ENCODE measurements at regions not wholly inside any gene's neighbourhood (a gene's known extent, or its start where the extent isn't known, plus 50 kb on each side); places are given as distances from the start of the nearest gene placed in this dataset.
"Not testable (repeated sequence)": the region's sequence is repeated elsewhere in the genome, so short reads cannot be mapped to it uniquely, and the experiment has no call there.

GRCh38 chr13:57862879-57863278 lies 231.3 kb downstream of the PCDH17 start:
- Mint-ChIP-seq H3K4me3 (no peak overlapping the region), H3K27ac (no peak overlapping the region), H3K27me3 (no peaks in the 10 kb centered on the region), H3K9me3 (ENCODE audit: low read depth) (peaks cover 15% of the 10 kb centered on the region), H3K36me3 (no peaks in the 10 kb centered on the region), H3K4me1 (ENCODE audit: low read depth) (no peaks in the 10 kb centered on the region)

- Mint-ChIP-seq H3K36me3 (no peaks in the 10 kb centered on the region), H3K27ac (no peak overlapping the region)
These were observed 234.2 kb downstream of the PCDH17 start for GRCh38 chr13:57865600-57866294.

GRCh38 chr13:57874530-57874929 lies 243.0 kb downstream of the PCDH17 start:
- Mint-ChIP-seq H3K9me3 (ENCODE audit: low read depth) (peaks cover 24% of the 10 kb centered on the region), H3K27ac (no peak overlapping the region), H3K4me3 (no peak overlapping the region), H3K27me3 (no peaks in the 10 kb centered on the region), H3K4me1 (ENCODE audit: low read depth) (no peaks in the 10 kb centered on the region), H3K36me3 (no peaks in the 10 kb centered on the region)

More at GRCh38 chr13:57865600-57866294, 234.2 kb downstream of the PCDH17 start:
- no peak overlapping the region for H3K4me3 Mint-ChIP-seq
- H3K4me1 Mint-ChIP-seq (ENCODE audit: low read depth) = no peaks in the 10 kb centered on the region
- H3K27me3 Mint-ChIP-seq = no peaks in the 10 kb centered on the region
- H3K9me3 Mint-ChIP-seq (ENCODE audit: low read depth) = peaks cover 24% of the 10 kb centered on the region

- Mint-ChIP-seq H3K9me3 (ENCODE audit: low read depth) (peaks cover 9% of the 10 kb centered on the region), H3K4me3 (no peak overlapping the region), H3K4me1 (ENCODE audit: low read depth) (no peaks in the 10 kb centered on the region), H3K36me3 (no peaks in the 10 kb centered on the region), H3K27me3 (no peaks in the 10 kb centered on the region), H3K27ac (no peak overlapping the region)
These were observed 246.1 kb downstream of the PCDH17 start for GRCh38 chr13:57877601-57878000.

- Mint-ChIP-seq H3K9me3 (ENCODE audit: low read depth) (peaks cover 5% of the 10 kb centered on the region), H3K27ac (no peak overlapping the region), H3K27me3 (no peaks in the 10 kb centered on the region), H3K4me1 (ENCODE audit: low read depth) (no peaks in the 10 kb centered on the region), H3K4me3 (no peak overlapping the region), H3K36me3 (no peaks in the 10 kb centered on the region)
These were observed 246.7 kb downstream of the PCDH17 start for GRCh38 chr13:57878291-57878690.

GRCh38 chr13:57897225-57897624 lies 265.7 kb downstream of the PCDH17 start:
- no peaks in the 10 kb centered on the region for H3K4me1 Mint-ChIP-seq (ENCODE audit: low read depth)
- H3K27me3 Mint-ChIP-seq = no peaks in the 10 kb centered on the region
- H3K36me3 Mint-ChIP-seq = no peaks in the 10 kb centered on the region
- peaks cover 9% of the 10 kb centered on the region for H3K9me3 Mint-ChIP-seq (ENCODE audit: low read depth)
- H3K4me3 Mint-ChIP-seq = no peak overlapping the region
- no peak overlapping the region for H3K27ac Mint-ChIP-seq

- no peak overlapping the region for H3K27ac Mint-ChIP-seq
- no peaks in the 10 kb centered on the region for H3K27me3 Mint-ChIP-seq
These were observed 267.6 kb downstream of the PCDH17 start for GRCh38 chr13:57899096-57899495.

GRCh38 chr13:57909833-57910232 lies 278.3 kb downstream of the PCDH17 start:
- not testable (repeated sequence) for H3K27me3 Mint-ChIP-seq; H3K4me3 Mint-ChIP-seq; H3K36me3 Mint-ChIP-seq; H3K27ac Mint-ChIP-seq; H3K9me3 Mint-ChIP-seq (ENCODE audit: low read depth); H3K4me1 Mint-ChIP-seq (ENCODE audit: low read depth)

More at GRCh38 chr13:57899096-57899495, 267.6 kb downstream of the PCDH17 start:
- H3K4me3 Mint-ChIP-seq = no peak overlapping the region
- H3K36me3 Mint-ChIP-seq = no peaks in the 10 kb centered on the region
- H3K9me3 Mint-ChIP-seq (ENCODE audit: low read depth) = peaks cover 16% of the 10 kb centered on the region
- no peaks in the 10 kb centered on the region for H3K4me1 Mint-ChIP-seq (ENCODE audit: low read depth)

- Mint-ChIP-seq H3K9me3 (ENCODE audit: low read depth) (no peaks in the 10 kb centered on the region), H3K4me1 (ENCODE audit: low read depth) (no peaks in the 10 kb centered on the region), H3K27ac (no peak overlapping the region), H3K36me3 (no peaks in the 10 kb centered on the region), H3K27me3 (no peaks in the 10 kb centered on the region), H3K4me3 (no peak overlapping the region)
These were observed 286.5 kb downstream of the PCDH17 start for GRCh38 chr13:57918086-57918485.

GRCh38 chr13:57918913-57919312 lies 287.4 kb downstream of the PCDH17 start:
- Mint-ChIP-seq H3K27me3 (no peaks in the 10 kb centered on the region), H3K4me3 (no peak overlapping the region), H3K4me1 (ENCODE audit: low read depth) (no peaks in the 10 kb centered on the region)

GRCh38 chr13:57925250-57925649 lies 293.7 kb downstream of the PCDH17 start:
- no peaks in the 10 kb centered on the region for H3K9me3 Mint-ChIP-seq (ENCODE audit: low read depth)
- H3K27me3 Mint-ChIP-seq = no peaks in the 10 kb centered on the region
- no peak overlapping the region for H3K27ac Mint-ChIP-seq

More at GRCh38 chr13:57918913-57919312, 287.4 kb downstream of the PCDH17 start:
- Mint-ChIP-seq H3K9me3 (ENCODE audit: low read depth) (no peaks in the 10 kb centered on the region), H3K36me3 (no peaks in the 10 kb centered on the region), H3K27ac (no peak overlapping the region)

GRCh38 chr13:57925751-57926150 lies 294.2 kb downstream of the PCDH17 start:
- Mint-ChIP-seq H3K36me3 (no peaks in the 10 kb centered on the region), H3K4me1 (ENCODE audit: low read depth) (no peaks in the 10 kb centered on the region), H3K27me3 (no peaks in the 10 kb centered on the region), H3K9me3 (ENCODE audit: low read depth) (no peaks in the 10 kb centered on the region), H3K27ac (no peak overlapping the region), H3K4me3 (no peak overlapping the region)

More at GRCh38 chr13:57925250-57925649, 293.7 kb downstream of the PCDH17 start:
- Mint-ChIP-seq H3K4me1 (ENCODE audit: low read depth) (no peaks in the 10 kb centered on the region), H3K36me3 (no peaks in the 10 kb centered on the region), H3K4me3 (no peak overlapping the region)

- no peaks in the 10 kb centered on the region for H3K27me3 Mint-ChIP-seq
- H3K9me3 Mint-ChIP-seq (ENCODE audit: low read depth) = peaks cover 7% of the 10 kb centered on the region
- no peak overlapping the region for H3K27ac Mint-ChIP-seq
- no peaks in the 10 kb centered on the region for H3K4me1 Mint-ChIP-seq (ENCODE audit: low read depth)
- no peaks in the 10 kb centered on the region for H3K36me3 Mint-ChIP-seq
- H3K4me3 Mint-ChIP-seq = no peak overlapping the region
These were observed 300.5 kb downstream of the PCDH17 start for GRCh38 chr13:57932061-57932460.

GRCh38 chr13:57933606-57934005 lies 302.1 kb downstream of the PCDH17 start:
- Mint-ChIP-seq H3K9me3 (ENCODE audit: low read depth) (peaks cover 7% of the 10 kb centered on the region), H3K4me1 (ENCODE audit: low read depth) (no peaks in the 10 kb centered on the region), H3K36me3 (no peaks in the 10 kb centered on the region), H3K4me3 (no peak overlapping the region), H3K27me3 (no peaks in the 10 kb centered on the region), H3K27ac (no peak overlapping the region)

GRCh38 chr13:57935965-57936364 lies 304.4 kb downstream of the PCDH17 start:
- no peak overlapping the region for H3K4me3 Mint-ChIP-seq

GRCh38 chr13:57946361-57946760 lies 314.8 kb downstream of the PCDH17 start:
- Mint-ChIP-seq H3K4me1 (ENCODE audit: low read depth) (no peaks in the 10 kb centered on the region), H3K27ac (no peak overlapping the region), H3K4me3 (no peak overlapping the region), H3K27me3 (no peaks in the 10 kb centered on the region), H3K9me3 (ENCODE audit: low read depth) (peaks cover 35% of the 10 kb centered on the region), H3K36me3 (no peaks in the 10 kb centered on the region)

More at GRCh38 chr13:57935965-57936364, 304.4 kb downstream of the PCDH17 start:
- Mint-ChIP-seq H3K36me3 (no peaks in the 10 kb centered on the region), H3K27ac (no peak overlapping the region), H3K4me1 (ENCODE audit: low read depth) (no peaks in the 10 kb centered on the region), H3K9me3 (ENCODE audit: low read depth) (peaks cover 10% of the 10 kb centered on the region), H3K27me3 (no peaks in the 10 kb centered on the region)

Data from activated naive CD8-positive, alpha-beta T cell (primary cell).